ENCODE measurements at regions not wholly inside any gene's neighbourhood (a gene's known extent, or its start where the extent isn't known, plus 50 kb on each side); places are given as distances from the start of the nearest gene placed in this dataset.

- POLR2A ChIA-PET, result no interaction called here
- DNase-seq, result no peak
- no peaks in the 10 kb centered on the region for H3K27me3 Mint-ChIP-seq
- ATAC-seq (ENCODE audit: low read depth), result no peak
- H3K36me3 Mint-ChIP-seq (ENCODE audit: low read depth), result no peaks in the 10 kb centered on the region
- no peaks in the 10 kb centered on the region for H3K9me3 Mint-ChIP-seq
- H3K4me3 Mint-ChIP-seq, result no peak overlapping the region
- TF ChIP-seq CTCF (IDR thresholded peaks at IDR 0.05), result no peak
- H3K27ac Mint-ChIP-seq, result no peak overlapping the region
- CTCF ChIA-PET, result no interaction called here
- intact Hi-C loops (cut with micrococcal nuclease), result no loop called here
- no peaks in the 10 kb centered on the region for H3K4me1 Mint-ChIP-seq
These were observed 57.2 kb upstream of the GHR start for GRCh38 chr5:42366051-42366450.

Measured in activated B cell treated with CpG ODN at 0.5 μM for 24 hours (primary cell).